WTC11 (cell line): ENCODE measurements at regions not wholly inside any gene's neighbourhood (a gene's known extent, or its start where the extent isn't known, plus 50 kb on each side); places are given as distances from the start of the nearest gene placed in this dataset.

Experiments
- SP1 ChIP-seq: sonication (generic); formaldehyde crosslinking; conservative IDR thresholded peaks from 2 replicates; pipeline ENCODE4 v1.8.1; 2022; ENCODE audit warnings: missing genetic modification reagents
- TF ChIP-seq, protein P1 (sequence below): fragments of 200-600 bp; IDR thresholded peaks from 2 replicates; pipeline ENCODE4 v1.8.0; 2022; ENCODE audit warnings: antibody characterized with exemption
- TF ChIP-seq, protein P2 (sequence below): sonication (generic); formaldehyde crosslinking; conservative IDR thresholded peaks from 2 replicates; pipeline ENCODE4 v1.8.1; 2023; ENCODE audit warnings: mild to moderate bottlenecking, low read depth, missing genetic modification reagents, moderate library complexity

DNA sequence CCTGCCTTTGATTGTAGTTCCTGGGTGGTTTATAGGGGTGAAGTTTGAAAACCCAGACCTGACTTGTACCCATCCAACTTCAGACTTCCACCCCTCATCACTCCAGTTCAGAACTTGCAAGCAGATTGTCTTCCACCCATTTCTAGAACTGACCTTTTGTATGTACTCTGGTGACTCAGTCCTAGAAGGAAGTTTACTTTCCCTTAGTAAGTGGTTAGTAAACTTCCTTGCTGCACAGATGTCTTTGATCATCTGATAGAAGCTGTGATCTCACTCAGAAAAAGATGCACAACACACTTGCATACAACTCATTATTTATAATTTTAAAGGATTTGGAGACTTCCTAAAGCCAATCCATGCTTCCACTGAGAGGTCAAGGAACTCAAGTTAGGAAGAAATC, 368.0 kb downstream of the MFSD1 start:
- TF ChIP-seq, protein P1, sequence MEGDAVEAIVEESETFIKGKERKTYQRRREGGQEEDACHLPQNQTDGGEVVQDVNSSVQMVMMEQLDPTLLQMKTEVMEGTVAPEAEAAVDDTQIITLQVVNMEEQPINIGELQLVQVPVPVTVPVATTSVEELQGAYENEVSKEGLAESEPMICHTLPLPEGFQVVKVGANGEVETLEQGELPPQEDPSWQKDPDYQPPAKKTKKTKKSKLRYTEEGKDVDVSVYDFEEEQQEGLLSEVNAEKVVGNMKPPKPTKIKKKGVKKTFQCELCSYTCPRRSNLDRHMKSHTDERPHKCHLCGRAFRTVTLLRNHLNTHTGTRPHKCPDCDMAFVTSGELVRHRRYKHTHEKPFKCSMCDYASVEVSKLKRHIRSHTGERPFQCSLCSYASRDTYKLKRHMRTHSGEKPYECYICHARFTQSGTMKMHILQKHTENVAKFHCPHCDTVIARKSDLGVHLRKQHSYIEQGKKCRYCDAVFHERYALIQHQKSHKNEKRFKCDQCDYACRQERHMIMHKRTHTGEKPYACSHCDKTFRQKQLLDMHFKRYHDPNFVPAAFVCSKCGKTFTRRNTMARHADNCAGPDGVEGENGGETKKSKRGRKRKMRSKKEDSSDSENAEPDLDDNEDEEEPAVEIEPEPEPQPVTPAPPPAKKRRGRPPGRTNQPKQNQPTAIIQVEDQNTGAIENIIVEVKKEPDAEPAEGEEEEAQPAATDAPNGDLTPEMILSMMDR, result no peak
- TF ChIP-seq, protein P2, sequence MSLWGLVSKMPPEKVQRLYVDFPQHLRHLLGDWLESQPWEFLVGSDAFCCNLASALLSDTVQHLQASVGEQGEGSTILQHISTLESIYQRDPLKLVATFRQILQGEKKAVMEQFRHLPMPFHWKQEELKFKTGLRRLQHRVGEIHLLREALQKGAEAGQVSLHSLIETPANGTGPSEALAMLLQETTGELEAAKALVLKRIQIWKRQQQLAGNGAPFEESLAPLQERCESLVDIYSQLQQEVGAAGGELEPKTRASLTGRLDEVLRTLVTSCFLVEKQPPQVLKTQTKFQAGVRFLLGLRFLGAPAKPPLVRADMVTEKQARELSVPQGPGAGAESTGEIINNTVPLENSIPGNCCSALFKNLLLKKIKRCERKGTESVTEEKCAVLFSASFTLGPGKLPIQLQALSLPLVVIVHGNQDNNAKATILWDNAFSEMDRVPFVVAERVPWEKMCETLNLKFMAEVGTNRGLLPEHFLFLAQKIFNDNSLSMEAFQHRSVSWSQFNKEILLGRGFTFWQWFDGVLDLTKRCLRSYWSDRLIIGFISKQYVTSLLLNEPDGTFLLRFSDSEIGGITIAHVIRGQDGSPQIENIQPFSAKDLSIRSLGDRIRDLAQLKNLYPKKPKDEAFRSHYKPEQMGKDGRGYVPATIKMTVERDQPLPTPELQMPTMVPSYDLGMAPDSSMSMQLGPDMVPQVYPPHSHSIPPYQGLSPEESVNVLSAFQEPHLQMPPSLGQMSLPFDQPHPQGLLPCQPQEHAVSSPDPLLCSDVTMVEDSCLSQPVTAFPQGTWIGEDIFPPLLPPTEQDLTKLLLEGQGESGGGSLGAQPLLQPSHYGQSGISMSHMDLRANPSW, result no peak
- TF ChIP-seq SP1 (CRISPR knock-in tag), result no peak
